HG03432 (cell line): ENCODE measurements at regions not wholly inside any gene's neighbourhood (a gene's known extent, or its start where the extent isn't known, plus 50 kb on each side); places are given as distances from the start of the nearest gene placed in this dataset.
"Not testable (repeated sequence)": the region's sequence is repeated elsewhere in the genome, so short reads cannot be mapped to it uniquely, and the experiment has no call there.

Experiments
- ATAC-seq: cut with Tn5 transposase; IDR thresholded peaks from one replicate; pipeline ENCODE4 v1.9.1; 2021; ENCODE audit warnings: mild to moderate bottlenecking, moderate library complexity; ENCODE audit not compliant: unreplicated experiment

DNA sequence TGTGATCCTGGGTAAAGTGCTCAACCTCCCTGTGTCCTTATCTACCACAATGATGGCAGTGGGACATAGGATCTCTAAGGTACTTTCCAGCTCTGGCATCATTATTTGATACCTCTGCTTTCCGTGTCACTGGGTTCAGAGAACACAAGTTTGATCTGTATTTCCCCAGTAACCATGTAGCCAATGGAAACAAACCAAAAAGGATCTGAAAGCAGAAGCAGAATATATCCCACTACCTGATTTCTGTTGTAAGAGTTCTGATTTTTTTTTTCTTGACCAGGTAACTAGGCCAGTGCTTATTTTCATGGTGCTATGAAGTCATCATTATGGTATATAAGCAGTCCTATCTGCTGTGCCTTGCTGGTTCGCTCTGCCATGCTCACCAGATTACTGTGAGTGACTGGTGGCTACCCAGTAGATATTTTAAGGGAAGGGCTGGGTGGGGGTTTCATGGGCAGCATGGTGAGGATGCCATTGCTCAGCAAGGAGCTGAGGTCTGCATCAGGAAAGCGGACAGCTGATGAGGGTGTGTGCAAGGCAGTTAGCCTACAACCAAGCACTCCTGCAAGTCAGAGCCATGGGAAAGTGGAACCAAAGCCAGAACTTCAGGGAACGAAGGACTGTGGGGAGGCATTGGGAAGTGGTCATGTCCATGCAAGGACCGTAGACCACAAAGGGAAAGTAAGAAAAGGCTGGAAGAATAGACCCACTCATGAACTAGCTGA lies 104.9 kb upstream of the EDEM3 start:
- peak; percentile 52 for ATAC-seq

DNA sequence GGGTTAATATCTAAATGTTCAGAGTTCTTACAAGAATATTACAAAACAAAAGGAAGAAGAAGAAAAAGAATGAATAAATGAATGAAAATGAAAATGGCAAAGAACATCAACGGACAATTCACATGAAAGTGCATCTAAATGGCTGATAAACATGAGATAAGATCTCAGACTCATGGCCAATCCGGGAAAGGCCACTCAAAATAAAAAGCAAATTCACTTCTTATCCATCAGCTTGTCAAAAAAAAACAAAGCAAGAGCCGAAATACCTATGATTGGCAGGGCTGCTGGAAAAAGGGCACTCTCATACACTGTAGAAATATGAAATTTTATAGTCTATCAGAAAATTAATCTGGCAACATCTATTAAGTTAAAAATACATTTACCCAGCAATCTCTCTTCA lies 103.6 kb upstream of the EDEM3 start:
- ATAC-seq, result no peak

DNA sequence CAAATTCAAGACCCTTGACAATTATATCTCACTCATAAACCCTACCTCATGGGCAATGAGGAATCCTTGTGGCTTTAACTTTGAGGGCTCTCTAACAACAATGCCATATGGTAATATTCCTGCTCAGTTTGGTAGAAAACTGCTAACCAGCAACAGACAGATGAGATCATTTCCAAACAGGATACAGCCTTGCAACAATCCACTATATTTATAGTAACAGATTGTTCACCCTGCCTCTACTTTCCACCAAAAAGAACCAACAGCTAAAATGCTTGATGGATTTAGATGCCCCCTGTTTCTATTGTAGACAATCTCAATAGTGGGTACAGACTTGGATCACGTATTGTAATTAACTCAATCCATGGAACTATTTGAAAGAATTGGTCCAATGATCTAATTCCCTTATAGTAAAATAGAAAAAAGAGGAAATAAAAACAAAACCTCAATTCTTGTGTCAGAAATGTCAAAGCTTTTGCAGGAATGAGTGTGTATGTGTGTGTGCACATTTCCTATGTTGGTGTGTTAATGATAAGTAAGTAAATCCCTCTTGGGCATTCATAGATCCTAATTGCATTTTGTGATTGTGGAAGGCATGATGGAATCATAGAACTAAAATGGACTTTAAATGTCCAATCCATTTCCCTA lies 100.0 kb upstream of the EDEM3 start:
- ATAC-seq, result no peak

DNA sequence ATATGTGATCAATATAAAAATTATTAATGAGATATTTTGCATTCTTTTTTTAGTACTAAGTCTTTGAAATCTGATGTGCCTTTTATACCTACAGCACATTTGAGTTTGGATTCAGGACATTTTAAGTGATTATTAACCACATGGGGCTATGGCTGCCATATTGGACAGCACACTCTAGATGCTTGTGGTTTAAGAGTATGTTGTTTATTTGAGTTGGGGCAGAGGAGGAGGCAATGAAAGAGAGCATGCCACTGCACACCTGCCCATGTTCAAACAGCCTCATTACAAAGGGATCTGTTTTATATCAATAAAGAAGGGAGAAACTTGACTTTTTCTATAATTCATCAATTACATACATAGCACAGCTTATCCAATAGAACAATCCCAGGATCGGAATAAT lies 99.4 kb upstream of the EDEM3 start:
- no peak for ATAC-seq

DNA sequence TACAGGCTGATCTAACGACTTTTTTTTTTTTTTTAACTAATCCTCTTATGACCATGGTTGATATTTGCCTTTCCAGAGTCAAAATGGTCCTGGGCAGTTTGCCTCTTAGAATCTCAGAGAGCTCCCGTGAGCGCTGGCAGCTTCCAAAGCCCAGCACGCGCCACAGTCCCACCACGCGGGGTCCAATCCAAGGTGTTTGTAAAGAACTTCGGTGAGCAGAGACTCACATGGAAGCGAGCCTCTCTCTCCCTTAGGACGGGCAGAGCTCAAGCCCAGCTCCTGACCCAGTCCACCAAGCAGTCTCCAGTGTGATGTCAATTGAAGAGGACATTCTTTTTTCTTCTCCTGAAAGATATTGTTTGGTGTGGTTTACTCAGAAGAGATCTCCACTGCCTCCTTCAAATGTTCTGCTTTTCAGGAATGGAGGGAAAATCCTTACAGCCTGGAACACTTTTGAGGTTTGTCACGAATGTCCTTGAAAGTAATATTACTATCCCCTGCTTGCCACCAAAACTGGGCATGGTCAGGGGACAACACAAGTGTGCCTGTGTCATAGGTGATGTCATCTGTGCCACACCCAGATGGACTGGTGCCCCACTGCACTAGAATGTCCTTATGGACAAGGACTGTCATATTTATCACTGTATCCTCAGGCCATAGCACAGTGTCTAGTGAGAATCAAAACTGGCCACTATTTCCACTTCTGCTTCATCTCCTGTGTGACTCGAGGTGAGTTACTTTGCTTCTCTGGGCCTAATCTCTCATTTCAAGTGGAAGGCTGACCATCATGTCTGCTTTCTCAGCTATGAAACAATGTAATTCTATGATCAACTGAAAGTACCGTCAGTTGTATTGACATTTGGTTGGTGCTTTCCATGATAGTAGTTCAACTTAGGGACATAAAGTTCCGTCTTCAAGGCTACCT lies 97.4 kb upstream of the EDEM3 start:
- no peak for ATAC-seq

DNA sequence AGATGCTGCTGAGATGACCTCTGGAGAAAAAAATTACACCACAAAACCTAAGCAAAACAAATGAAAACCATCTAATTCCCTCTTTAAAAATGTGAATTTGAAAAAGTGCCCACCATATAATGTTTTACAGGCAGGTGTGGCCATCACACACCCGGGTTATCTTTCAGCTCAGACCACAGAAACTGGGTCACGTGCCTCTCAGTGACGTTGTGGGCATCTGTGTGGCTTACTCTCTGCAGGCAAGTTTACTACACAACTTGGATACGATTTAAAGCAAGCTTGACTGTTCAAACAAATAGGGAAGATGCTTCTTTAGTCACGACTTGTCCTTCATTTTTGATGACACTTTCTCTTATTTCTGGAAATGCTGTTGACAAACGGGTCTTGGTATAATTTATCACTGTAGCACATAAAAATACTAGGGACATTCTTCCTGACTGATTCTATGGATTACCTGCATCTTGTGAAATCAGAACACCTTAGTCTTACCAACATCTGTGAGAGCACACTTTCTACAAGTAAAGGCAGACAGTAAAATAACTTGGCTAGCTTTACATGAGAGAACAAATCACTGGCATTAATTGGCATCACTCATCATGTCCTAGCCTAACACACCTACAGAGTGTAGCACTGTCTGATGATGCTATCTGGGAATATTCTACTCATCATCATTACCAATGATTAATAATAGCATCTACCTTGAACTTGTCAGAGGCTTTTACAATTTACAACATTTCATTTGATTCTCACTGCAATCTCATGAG lies 89.3 kb upstream of the EDEM3 start:
- peak; percentile 99 for ATAC-seq

DNA sequence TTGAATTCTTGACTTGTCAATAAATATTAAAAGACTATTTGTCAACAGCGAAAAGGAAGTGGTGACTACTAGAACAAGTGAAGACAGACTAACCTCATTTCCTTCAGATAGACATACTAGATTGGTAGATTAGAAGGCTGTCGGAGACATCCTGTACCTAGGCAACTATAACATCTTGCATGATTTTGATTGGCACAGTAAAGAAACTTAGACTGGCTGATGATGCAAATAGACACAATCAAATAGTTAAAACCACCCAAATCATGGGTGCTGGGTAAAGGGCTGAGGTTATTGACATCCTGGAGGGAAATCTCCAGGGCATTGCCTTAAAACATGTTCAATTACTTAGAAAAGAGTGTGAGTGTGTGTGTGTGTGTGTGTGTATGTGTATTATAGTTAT lies 85.9 kb upstream of the EDEM3 start:
- ATAC-seq, result no peak

DNA sequence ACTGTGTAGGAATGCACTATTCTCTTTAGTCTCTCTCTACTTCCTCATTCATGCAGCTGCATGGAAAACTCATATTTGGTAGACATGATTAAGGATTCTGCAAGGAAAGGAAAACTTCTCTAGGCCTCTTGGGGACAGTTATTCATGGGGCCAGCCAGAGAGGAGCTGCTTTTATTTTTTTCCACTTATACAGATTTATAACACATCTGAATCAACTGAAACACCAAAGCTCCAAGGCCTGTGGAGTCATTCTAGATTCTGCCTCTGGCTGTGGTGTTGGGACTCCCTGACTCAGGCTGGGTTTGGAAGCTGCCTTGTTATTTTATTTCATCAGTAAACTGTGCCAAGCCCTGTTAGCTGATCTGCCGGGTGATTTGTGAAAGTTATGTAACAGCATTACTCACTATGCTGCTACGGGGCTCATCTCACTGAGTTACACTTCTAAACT lies 83.9 kb upstream of the EDEM3 start:
- no peak for ATAC-seq

DNA sequence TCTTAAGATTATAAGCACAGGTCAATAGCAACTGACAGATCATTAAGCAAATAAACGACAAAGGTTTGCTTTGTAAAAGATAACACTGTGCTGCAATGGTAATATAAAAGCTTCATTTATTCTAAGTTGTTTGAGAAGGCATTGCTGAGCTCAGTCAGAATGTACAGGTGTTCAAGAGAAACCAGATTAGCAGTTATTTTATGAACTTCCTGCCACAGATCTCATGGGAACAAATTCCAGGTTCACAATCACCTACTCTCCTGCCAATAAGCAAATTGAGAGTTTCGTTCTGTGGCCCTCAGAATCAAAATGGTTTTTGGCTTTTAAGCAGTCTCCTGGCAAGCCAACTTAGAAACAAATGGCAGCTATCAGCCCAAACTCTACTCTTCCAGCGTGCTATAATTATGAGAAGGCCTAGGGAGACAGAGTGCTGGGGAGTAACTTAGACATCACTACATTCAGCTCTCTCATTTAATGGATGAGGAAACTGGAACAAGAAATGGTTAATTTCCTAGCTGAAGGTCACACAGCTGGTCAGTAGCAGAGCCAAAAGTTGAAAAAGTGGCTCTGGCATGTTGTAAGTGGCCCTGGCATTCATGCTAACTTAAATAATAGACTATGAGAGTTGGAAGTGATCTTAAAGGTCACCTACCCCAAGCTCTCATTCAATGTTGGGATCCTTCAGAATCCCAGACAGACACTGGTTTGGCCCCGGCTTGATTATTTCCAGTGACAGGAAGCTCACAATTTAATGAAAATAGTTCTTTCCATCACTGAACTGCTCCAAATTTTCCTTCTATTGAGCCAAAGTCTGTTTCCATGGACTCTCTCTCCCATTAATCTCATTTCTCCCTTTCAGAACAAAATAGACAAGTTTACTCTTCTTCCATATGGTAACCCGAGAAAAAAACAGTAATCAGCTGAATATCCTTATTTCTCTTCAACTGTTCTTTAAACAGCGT lies 82.6 kb upstream of the EDEM3 start:
- no peak for ATAC-seq

DNA sequence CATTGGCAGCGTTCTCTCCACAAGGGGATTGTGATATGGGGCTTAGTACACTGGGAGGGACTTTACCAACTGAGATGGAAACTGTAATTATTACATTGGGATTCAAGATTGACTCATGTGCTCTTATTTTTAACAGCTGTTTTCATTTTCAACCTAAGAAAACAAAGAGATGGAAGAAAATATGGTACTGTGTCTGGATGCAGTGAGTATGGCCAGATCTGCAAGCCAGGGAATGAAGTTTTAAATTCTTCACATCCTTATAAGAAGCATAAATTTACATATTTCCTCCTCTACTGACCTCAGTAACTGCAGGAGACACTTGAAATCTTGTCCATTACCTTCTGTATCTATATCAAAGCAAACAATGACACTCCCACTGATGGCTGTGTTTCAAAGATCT lies 81.5 kb upstream of the EDEM3 start:
- ATAC-seq, result no peak

DNA sequence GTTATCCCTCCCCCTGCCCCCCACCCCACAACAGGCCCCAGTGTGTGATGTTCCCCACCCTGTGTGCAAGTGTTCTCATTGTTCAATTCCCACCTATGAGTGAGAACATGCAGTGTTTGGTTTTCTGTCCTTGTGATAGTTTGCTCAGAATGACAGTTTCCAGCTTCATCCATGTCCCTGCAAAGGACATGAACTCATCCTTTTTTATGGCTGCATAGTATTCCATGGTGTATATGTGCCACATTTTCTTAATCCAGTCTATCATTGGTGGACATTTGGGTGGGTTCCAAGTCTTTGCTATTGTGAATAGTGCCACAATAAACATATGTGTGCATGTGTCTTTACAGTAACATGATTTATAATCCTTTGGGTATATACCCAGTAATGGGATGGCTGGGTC lies 79.3 kb upstream of the EDEM3 start:
- not testable (repeated sequence) for ATAC-seq

DNA sequence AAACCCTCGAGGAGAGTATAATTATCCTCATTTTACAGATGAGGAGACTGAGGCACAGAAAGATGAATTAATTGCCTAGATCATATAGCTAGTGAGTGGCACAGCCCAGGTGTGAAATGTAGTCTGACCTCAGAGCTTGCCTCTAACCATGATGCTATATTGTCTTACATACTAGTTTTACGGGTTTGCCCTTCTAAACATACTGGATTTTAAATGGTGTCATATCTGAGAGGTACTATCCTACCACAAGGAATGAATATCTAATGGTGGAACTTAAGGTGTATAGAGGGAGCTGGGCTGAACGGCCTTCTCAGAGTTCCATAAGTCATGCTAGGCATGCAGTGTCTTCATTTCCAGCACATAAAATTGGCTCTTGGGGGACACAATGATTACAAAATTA lies 77.9 kb upstream of the EDEM3 start:
- ATAC-seq, result no peak

DNA sequence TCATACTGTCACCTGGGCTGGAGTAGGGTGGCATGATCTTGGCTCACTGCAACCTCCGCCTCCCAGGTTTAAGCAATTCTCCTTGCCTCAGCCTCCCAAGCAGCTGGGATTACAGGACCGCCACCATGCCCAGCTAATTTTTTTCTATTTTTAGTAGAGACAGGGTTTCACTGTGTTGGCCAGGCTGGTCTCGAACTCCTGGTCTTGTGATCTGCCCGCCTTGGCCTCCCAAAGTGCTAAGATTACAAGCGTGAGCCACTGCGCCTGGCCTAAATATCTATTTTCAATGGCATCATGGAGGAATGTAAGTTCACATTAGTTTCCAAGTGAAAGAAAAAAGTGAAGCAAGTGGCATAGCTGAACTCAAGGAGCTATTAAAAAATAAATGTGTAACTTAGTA lies 74.8 kb upstream of the EDEM3 start:
- ATAC-seq, result not testable (repeated sequence)

DNA sequence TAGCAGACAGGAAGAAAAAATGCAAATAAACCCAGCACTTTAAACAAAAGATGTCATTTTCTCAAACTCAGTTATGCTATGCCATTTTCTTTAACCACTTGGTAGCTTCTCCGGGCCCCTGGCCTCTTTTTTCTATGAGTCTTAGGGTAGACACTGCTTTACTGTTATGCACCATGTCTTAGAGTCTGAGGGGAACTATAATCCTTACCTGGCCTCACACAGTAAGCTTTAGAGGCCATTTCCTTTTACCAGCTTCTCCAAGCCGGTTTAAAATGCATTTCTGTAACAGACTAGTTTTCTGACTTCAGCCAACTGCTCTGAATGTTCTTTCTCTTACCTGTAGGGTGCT lies 73.7 kb upstream of the EDEM3 start:
- ATAC-seq, result no peak

DNA sequence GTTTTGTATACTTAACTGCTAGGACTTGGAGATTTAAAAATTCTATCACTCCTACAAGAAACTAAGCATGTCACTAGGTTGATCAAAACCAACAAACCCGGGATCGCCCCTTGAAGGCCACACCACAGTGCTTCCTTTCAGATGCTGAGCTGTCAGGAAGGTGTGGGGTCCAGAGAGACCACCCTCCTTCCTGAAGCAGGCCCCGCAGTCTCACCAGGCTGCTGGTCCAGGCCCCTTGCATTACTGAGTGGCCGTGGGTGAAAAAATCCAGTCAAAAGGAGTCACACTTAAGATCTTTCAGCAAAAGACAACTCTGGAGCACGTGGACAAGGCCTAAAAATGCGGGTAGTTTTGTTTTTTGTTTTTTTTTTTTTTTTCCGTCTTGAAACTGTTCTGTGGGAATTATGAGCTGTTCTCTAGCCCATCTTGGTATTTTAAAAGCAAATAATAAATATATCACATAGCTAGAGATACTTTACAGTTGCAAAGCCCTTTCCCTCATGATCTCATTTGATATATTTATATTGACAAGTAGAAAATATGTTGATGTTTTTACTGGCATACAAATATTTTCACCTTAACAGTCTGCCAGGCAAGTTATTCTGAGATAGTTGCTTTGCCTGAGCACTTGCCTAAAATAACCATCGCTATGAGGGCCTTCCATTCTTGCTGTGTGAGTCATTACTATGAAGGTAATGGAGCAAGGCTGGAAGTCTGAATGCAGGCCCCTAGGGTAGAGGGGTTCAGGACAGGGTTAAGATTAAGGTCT lies 73.1 kb upstream of the EDEM3 start:
- no peak for ATAC-seq

DNA sequence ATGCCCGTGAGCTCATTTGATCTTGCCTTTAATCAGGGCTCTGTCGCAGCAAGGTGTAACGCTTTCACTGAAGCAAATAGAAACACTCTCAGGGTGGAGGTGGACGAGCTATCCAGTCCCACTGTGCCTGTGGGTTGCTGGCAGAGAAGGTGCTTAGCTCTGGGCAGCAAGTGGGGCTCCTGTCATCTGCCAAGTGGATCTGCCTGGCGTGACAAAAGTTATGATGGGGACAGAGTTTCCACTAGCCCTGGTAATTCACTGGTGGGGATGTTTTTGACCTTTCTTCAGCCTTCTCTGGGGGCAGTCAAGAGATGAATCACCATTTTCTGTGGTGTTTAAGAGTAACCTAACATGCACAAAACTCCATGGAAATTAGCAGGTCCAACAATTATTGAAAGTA lies 71.3 kb upstream of the EDEM3 start:
- no peak for ATAC-seq

DNA sequence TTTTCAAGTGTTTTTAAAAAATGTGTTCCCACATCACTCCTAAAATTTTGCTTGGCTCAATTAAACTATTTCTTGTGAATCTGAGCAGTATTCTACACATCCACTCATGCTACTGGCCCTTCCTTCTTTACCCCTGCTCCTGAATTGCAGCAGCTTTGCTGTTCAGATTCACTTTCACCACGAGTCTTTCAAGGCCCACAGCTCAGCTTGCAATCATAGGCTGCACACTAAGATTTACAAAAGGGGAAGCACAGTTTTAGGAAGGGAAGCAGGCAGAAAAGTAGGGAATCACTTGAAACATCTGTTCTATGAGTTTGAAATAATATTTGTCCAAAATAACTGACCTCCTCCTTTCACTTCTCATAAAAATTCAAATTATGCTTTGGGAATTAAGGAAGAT lies 70.9 kb upstream of the EDEM3 start:
- no peak for ATAC-seq

DNA sequence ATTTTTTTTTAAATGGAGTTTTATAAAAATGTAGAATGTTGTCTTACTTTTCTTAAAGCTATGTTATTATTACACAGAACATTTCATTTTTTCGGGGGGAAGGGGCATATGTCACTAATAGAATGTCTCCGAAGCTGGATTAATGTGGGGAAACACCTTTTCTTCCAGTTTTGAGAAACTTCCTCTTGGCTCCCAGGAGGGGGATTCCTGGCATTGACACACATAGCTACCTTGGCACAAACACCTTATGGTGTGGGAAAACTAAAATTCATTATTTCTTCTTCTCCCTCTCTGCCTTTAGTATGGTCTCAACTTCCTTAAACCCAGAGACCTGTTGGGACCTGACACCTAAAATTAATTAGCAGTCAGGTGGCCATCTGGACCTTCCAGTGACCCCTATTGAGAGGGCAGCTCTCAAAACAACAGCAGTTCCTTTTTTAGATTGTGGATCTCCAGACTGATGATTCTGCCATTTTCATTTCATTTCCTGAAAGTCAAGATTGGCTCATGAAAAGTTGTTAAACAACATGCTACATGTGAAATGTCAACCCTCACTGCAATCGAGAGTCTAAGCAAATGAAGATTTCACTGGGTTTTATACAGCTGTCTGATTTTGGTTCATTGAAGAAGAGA lies 70.1 kb upstream of the EDEM3 start:
- ATAC-seq, result no peak

DNA sequence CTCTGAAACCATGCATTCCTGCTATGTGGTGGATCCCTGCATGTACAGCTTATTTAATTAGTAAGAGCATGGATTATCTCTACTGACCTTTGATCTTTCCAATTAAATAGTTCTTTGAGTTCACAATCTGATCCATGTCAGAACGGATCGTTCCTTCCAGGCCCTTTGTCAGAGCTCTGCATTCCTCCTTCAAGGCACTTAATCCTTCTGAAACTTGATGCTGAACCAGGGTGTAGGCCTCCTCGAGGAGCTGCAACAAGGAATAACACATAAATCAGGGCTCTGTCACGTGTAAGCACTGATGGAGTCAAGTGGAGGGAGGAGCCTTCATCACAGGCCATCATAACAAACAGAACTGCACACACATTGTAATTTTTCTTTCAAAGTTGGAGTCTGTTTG lies 68.4 kb upstream of the EDEM3 start:
- ATAC-seq, result no peak
